ENCODE measurements at regions not wholly inside any gene's neighbourhood (a gene's known extent, or its start where the extent isn't known, plus 50 kb on each side); places are given as distances from the start of the nearest gene placed in this dataset.

GRCh38 chr20:8969146-8969583, 99.7 kb upstream of the PLCB4 start:
- ChIA-PET CTCF (no interaction called here), POLR2A (ENCODE audit: unreplicated experiment) (no interaction called here)
- no peaks in the 10 kb centered on the region for H3K79me1 ChIP-seq (ENCODE audit: low read depth in 1 of 2, low read length in 2 of 2)
- no TSS peak for BruUV-seq (replicated peaks)
- no peak overlapping the region for H3K18ac ChIP-seq (ENCODE audit: low read depth, low read length)
- no peaks in the 10 kb centered on the region; the same call in 1 of the 2 replicates for H3K4me1 ChIP-seq (ENCODE audit: control insufficient read depth, insufficient read depth, low read length)
- H4K20me1 ChIP-seq (ENCODE audit: insufficient read depth, low read length): no peaks in the 10 kb centered on the region
- H4K5ac ChIP-seq (ENCODE audit: low read depth, low read length): no peak overlapping the region
- H4K91ac ChIP-seq (ENCODE audit: insufficient read depth, low read depth, low read length): no peak overlapping the region
- H3K9ac ChIP-seq (ENCODE audit: low read depth, low read length): no peak overlapping the region
- H4K8ac ChIP-seq (ENCODE audit: low read depth in 2 of 2, low read length in 2 of 2): no peak overlapping the region
- no peak overlapping the region for H3K27ac ChIP-seq (ENCODE audit: insufficient read depth, low read length)
- no peak overlapping the region for H2BK120ac ChIP-seq (ENCODE audit: low read depth, low read length)
- H2BK5ac ChIP-seq (ENCODE audit: low read depth, low read length, poor library complexity, severe bottlenecking): no peak overlapping the region
- dilution Hi-C loops (cut with HindIII; ENCODE audit: low sequenced_read_pairs, unreplicated experiment): no loop called here
- no peak overlapping the region for H2BK20ac ChIP-seq (ENCODE audit: low read depth, low read length)
- no peak overlapping the region for H3K14ac ChIP-seq (replicated peaks; ENCODE audit: low read depth, low read length)
- no peak overlapping the region for H3K4ac ChIP-seq (ENCODE audit: low read depth, low read length)
- H3K23ac ChIP-seq (ENCODE audit: low read depth, low read length): no peak overlapping the region
- H3K4me3 ChIP-seq (ENCODE audit: insufficient read depth, low read depth, low read length): no peak overlapping the region
- no peak overlapping the region for H3K56ac ChIP-seq (ENCODE audit: extremely low read depth, insufficient read depth, low read length)
- intact Hi-C loops (cut with micrococcal nuclease): no loop called here
- no peak for ATAC-seq (ENCODE audit: low read depth)
- DNase-seq: no peak
- no peak for TF ChIP-seq MXI1 (IDR thresholded peaks at IDR 0.05; ENCODE audit: borderline replicate concordance, low read depth, low read length)
- TF ChIP-seq MAFK (IDR thresholded peaks at IDR 0.05; ENCODE audit: low read depth, low read length): no peak
- TF ChIP-seq BHLHE40 (IDR thresholded peaks at IDR 0.05; ENCODE audit: low read depth, low read length): no peak
- no peak for TF ChIP-seq SMC3 (IDR thresholded peaks at IDR 0.05; ENCODE audit: low read depth, low read length)
- TF ChIP-seq, protein P1, sequence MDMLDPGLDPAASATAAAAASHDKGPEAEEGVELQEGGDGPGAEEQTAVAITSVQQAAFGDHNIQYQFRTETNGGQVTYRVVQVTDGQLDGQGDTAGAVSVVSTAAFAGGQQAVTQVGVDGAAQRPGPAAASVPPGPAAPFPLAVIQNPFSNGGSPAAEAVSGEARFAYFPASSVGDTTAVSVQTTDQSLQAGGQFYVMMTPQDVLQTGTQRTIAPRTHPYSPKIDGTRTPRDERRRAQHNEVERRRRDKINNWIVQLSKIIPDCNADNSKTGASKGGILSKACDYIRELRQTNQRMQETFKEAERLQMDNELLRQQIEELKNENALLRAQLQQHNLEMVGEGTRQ (IDR thresholded peaks at IDR 0.05; ENCODE audit: low read depth, low read length): no peak
- TF ChIP-seq MAZ (IDR thresholded peaks at IDR 0.05; ENCODE audit: borderline replicate concordance, low read depth, low read length): no peak
- no peak for TF ChIP-seq CTCF (conservative IDR thresholded peaks at IDR 0.05; ENCODE audit: low read depth, low read length)
- no peak for TF ChIP-seq POLR2A (IDR thresholded peaks at IDR 0.05; ENCODE audit: low read depth, low read length)
- TF ChIP-seq NFE2L2 (IDR thresholded peaks at IDR 0.05; ENCODE audit: low read depth, low read length): no peak
- TF ChIP-seq CHD1 (IDR thresholded peaks at IDR 0.05; ENCODE audit: low read depth, low read length): no peak
- TF ChIP-seq RAD21 (IDR thresholded peaks at IDR 0.05; ENCODE audit: low read length): no peak
- no peak for TF ChIP-seq RFX5 (IDR thresholded peaks at IDR 0.05; ENCODE audit: low read depth, low read length)
- no peak for TF ChIP-seq CEBPB (IDR thresholded peaks at IDR 0.05; ENCODE audit: low read depth, low read length)
- no peak for TF ChIP-seq ELK1 (IDR thresholded peaks at IDR 0.05; ENCODE audit: borderline replicate concordance, low read depth, low read length)
- TF ChIP-seq FOS (IDR thresholded peaks at IDR 0.05; ENCODE audit: low read depth, low read length): no peak
- TF ChIP-seq RCOR1 (IDR thresholded peaks at IDR 0.05; ENCODE audit: insufficient replicate concordance, low read length): no peak
- in situ Hi-C loops (cut with MboI; ENCODE audit: low sequenced_read_pairs): no loop called here
- no peak overlapping the region for H2AFZ ChIP-seq (replicated peaks; ENCODE audit: low read length, poor library complexity)
- H3K36me3 ChIP-seq (ENCODE audit: control insufficient read depth, insufficient read depth, low read length): no peaks in the 10 kb centered on the region
- H3K9me1 ChIP-seq (ENCODE audit: insufficient read depth, low read length): peaks cover 6% of the 10 kb centered on the region; the same call in 1 of the 2 replicates
- H3K9me3 ChIP-seq (ENCODE audit: control insufficient read depth, insufficient read depth, low read length): peaks cover 3% of the 10 kb centered on the region
- H2BK15ac ChIP-seq (ENCODE audit: low read depth, low read length): no peak overlapping the region
- no peak overlapping the region for H3K4me2 ChIP-seq (ENCODE audit: low read depth, low read length)
- no peak overlapping the region for H2AK9ac ChIP-seq (replicated peaks; ENCODE audit: low read depth, low read length, poor library complexity)
- no peak overlapping the region for H2AK5ac ChIP-seq (ENCODE audit: low read depth, low read length)
- no peaks in the 10 kb centered on the region for H3K27me3 ChIP-seq (ENCODE audit: control insufficient read depth, insufficient read depth, low read length)

Data from IMR-90 (cell line).